HCT116 (cell line): ENCODE measurements at regions not wholly inside any gene's neighbourhood (a gene's known extent, or its start where the extent isn't known, plus 50 kb on each side); places are given as distances from the start of the nearest gene placed in this dataset.

Source experiments
- ATAC-seq: fragments of 200-7000 bp; cut with Tn5 transposase; 2 replicates; pipeline ENCODE4 v1.9.1; 2020; ENCODE audit warnings: mild to moderate bottlenecking, moderate library complexity
- BruUV-seq: library from RNA; stranded (reverse); fragments of 400-500 nt; replicated peaks from 2 replicates; lab custom pipeline; 2021; lab: Mats Ljungman, UMichigan
- CTCF ChIA-PET: fragments of 300-600 bp; sonication (Branson Sonifier 250); formaldehyde crosslinking; loops from one replicate; lab custom pipeline; 2021; ENCODE audit warnings: antibody characterized with exemption; lab: Charles Lee
- POLR2A ChIA-PET: fragments of 300-600, 350-600 bp; sonication (Branson Sonifier 250); formaldehyde crosslinking; loops from one replicate; lab custom pipeline; 2021; ENCODE audit warnings: antibody characterized with exemption; lab: Charles Lee
- RAD21 ChIA-PET, 2 experiments: fragments of 300-600 bp; sonication (Branson Sonifier 250); formaldehyde crosslinking; loops; one replicate each; lab custom pipeline; 2023; ENCODE audit warnings: low total read pairs in 2 of 2; ENCODE audit not compliant: uncharacterized antibody in 2 of 2, unreplicated experiment in 2 of 2, low non-redundant PET in 1 of 2; lab: Charles Lee
- DNase-seq: peaks from one replicate; pipeline ENCODE4 v3.0.0-alpha.2; 2010; ENCODE audit warnings: low read depth, low spot score
- H2AFZ ChIP-seq: fragments of 200-600 bp; shearing (Covaris generic), sonication (generic); 2 replicates; pipeline ENCODE4 v1.6.1; 2017; ENCODE audit warnings: low read depth, mixed run types, mixed read lengths, antibody characterized with exemption, low read length; ENCODE audit not compliant: poor library complexity, severe bottlenecking
- H3K27ac ChIP-seq: 2 replicates; pipeline ENCODE4 v1.5.1; 2012; ENCODE audit warnings: low read depth, low read length
- H3K27me3 ChIP-seq: fragments of 200-600 bp; sonication (generic); 2 replicates; pipeline ENCODE4 v1.6.1; 2016; ENCODE audit warnings: mixed run types, low read length, mixed read lengths; ENCODE audit not compliant: insufficient read depth
- H3K36me3 ChIP-seq, 2 experiments: fragments of 200-500 bp in 1 of 2; fragments of 200-600 bp in 1 of 2; sonication (Bioruptor generic) in 1 of 2; sonication (generic) in 1 of 2; 2 replicates each; pipeline versions ENCODE4 v1.5.1 to v1.6.1; 2014 to 2016; ENCODE audit warnings: low read length in 2 of 2, inconsistent platforms in 1 of 2, mixed read lengths in 1 of 2, mixed run types in 1 of 2; ENCODE audit not compliant: insufficient read depth in 2 of 2, control insufficient read depth in 1 of 2
- H3K4me1 ChIP-seq, 2 experiments: fragments of 200-600 bp in 1 of 2; sonication (generic) in 1 of 2; 2 replicates each; pipeline versions ENCODE4 v1.5.1 to v1.6.1; 2012 to 2017; ENCODE audit warnings: low read length in 2 of 2, inconsistent platforms in 1 of 2, mild to moderate bottlenecking in 1 of 2, mixed read lengths in 1 of 2, mixed run types in 1 of 2, moderate library complexity in 1 of 2; ENCODE audit not compliant: insufficient read depth in 2 of 2, control insufficient read depth in 1 of 2
- H3K4me2 ChIP-seq: fragments of 200-600 bp; sonication (generic); 2 replicates; pipeline ENCODE4 v1.6.1; 2017; ENCODE audit warnings: mixed run types, low read length, mixed read lengths
- H3K4me3 ChIP-seq, 2 experiments: fragments of 200-600 bp in 1 of 2; sonication (generic) in 1 of 2; replicated peaks in 1 of 2; 2 replicates each; pipeline ENCODE4 v1.5.1; 2011 to 2016; ENCODE audit warnings: low read length in 2 of 2, control low read depth in 1 of 2, low read depth in 1 of 2, mild to moderate bottlenecking in 1 of 2, mixed read lengths in 1 of 2, mixed run types in 1 of 2
- H3K79me2 ChIP-seq: fragments of 200-600 bp; sonication (generic); 2 replicates; pipeline ENCODE4 v1.6.1; 2017; ENCODE audit warnings: mild to moderate bottlenecking, mixed run types, low read length, moderate library complexity, mixed read lengths; ENCODE audit not compliant: insufficient read depth
- H3K9ac ChIP-seq: fragments of 200-600 bp; sonication (generic); 2 replicates; pipeline ENCODE4 v1.6.1; 2016; ENCODE audit warnings: low read length, mixed read lengths
- H3K9me2 ChIP-seq: fragments of 200-600 bp; sonication (generic), shearing (Covaris generic); 2 replicates; pipeline ENCODE4 v1.6.1; 2017; ENCODE audit warnings: mixed run types, mild to moderate bottlenecking, moderate library complexity; ENCODE audit not compliant: insufficient read depth
- H3K9me3 ChIP-seq, 2 experiments: fragments of 200-500 bp in 1 of 2; fragments of 200-600 bp in 1 of 2; sonication (Bioruptor generic) in 1 of 2; sonication (generic) in 1 of 2; 2 replicates each; pipeline ENCODE4 v1.6.1; 2014 to 2017; ENCODE audit warnings: low read length in 2 of 2, mixed read lengths in 2 of 2, inconsistent platforms in 1 of 2, low read depth in 1 of 2, mild to moderate bottlenecking in 1 of 2, mixed run types in 1 of 2, moderate library complexity in 1 of 2; ENCODE audit not compliant: control insufficient read depth in 1 of 2, insufficient read depth in 1 of 2
- H4K20me1 ChIP-seq: fragments of 200-600 bp; sonication (generic), shearing (Covaris generic); 2 replicates; pipeline ENCODE4 v1.6.1; 2017; ENCODE audit warnings: mixed run types, mild to moderate bottlenecking, moderate library complexity; ENCODE audit not compliant: insufficient read depth
- ATF3 ChIP-seq: IDR thresholded peaks from 2 replicates; pipeline ENCODE4 v1.6.1; 2012
- CEBPB ChIP-seq: IDR thresholded peaks from 2 replicates; pipeline ENCODE4 v1.6.1; 2012; ENCODE audit warnings: low read depth
- CTCF ChIP-seq, 3 experiments: fragments of 200-600 bp in 1 of 3; sonication (generic) in 1 of 3; IDR thresholded peaks in 2 of 3; conservative IDR thresholded peaks in 1 of 3; 2 replicates each; pipeline ENCODE4 v1.5.1; 2012 to 2017; ENCODE audit warnings: low read depth in 2 of 3, low read length in 2 of 3, antibody characterized with exemption in 1 of 3, borderline replicate concordance in 1 of 3, control low read depth in 1 of 3, mild to moderate bottlenecking in 1 of 3, mixed read lengths in 1 of 3, mixed run types in 1 of 3, moderate library complexity in 1 of 3; ENCODE audit not compliant: insufficient read depth in 1 of 3
- EGR1 ChIP-seq: IDR thresholded peaks from 2 replicates; pipeline ENCODE4 v1.6.1; 2012; ENCODE audit warnings: low read depth
- FOSL1 ChIP-seq: IDR thresholded peaks from 2 replicates; pipeline ENCODE4 v1.6.1; 2012; ENCODE audit warnings: low read depth
- RAD21 ChIP-seq: IDR thresholded peaks from 2 replicates; pipeline ENCODE4 v1.6.1; 2012; ENCODE audit warnings: low read depth, mild to moderate bottlenecking
- REST ChIP-seq: IDR thresholded peaks from 2 replicates; pipeline ENCODE4 v1.6.1; 2012; ENCODE audit warnings: low read depth
- SIN3A ChIP-seq: IDR thresholded peaks from 2 replicates; pipeline ENCODE4 v1.6.1; 2012; ENCODE audit warnings: low read depth
- SRF ChIP-seq: IDR thresholded peaks from 2 replicates; pipeline ENCODE4 v1.6.1; 2012; ENCODE audit warnings: low read depth
- YY1 ChIP-seq: IDR thresholded peaks from 2 replicates; pipeline ENCODE4 v1.6.1; 2011; ENCODE audit warnings: low read length, low read depth, moderate library complexity, mild to moderate bottlenecking; ENCODE audit not compliant: insufficient replicate concordance; ENCODE audit errors: extremely low read depth
- ZBTB33 ChIP-seq: IDR thresholded peaks from 2 replicates; pipeline ENCODE4 v1.6.1; 2011; ENCODE audit warnings: mild to moderate bottlenecking, low read length, moderate library complexity; ENCODE audit not compliant: insufficient replicate concordance; ENCODE audit errors: extremely low read depth
- intact Hi-C: fragments of 100-400 bp; cut with micrococcal nuclease; formaldehyde crosslinking; loops from 2 replicates; pipeline ENCODE4 v1.10.0; 2022

GRCh38 chr15:39465843-39466749, 114.8 kb upstream of the THBS1 start:
- no peaks in the 10 kb centered on the region for H3K4me1 ChIP-seq
- ChIA-PET RAD21 (no interaction called here), POLR2A (no interaction called here), CTCF (no interaction called here)
- H3K9me3 ChIP-seq = no peaks in the 10 kb centered on the region
- no TSS peak for BruUV-seq
- ATAC-seq = no peak
- H3K4me3 ChIP-seq = no peak overlapping the region
- intact Hi-C loops = no loop called here
- no peak overlapping the region for H3K27ac ChIP-seq
- H4K20me1 ChIP-seq = no peaks in the 10 kb centered on the region
- no peak overlapping the region for H3K9ac ChIP-seq
- no peaks in the 10 kb centered on the region for H3K9me2 ChIP-seq
- TF ChIP-seq ATF3 = no peak
- TF ChIP-seq CEBPB = no peak
- no peak for TF ChIP-seq RAD21
- no peak for TF ChIP-seq FOSL1
- TF ChIP-seq SIN3A = no peak
- TF ChIP-seq, all 23 proteins: peak for 0
- H3K79me2 ChIP-seq = no peaks in the 10 kb centered on the region
- no peak overlapping the region for H2AFZ ChIP-seq
- no peak for DNase-seq
- H3K27me3 ChIP-seq = no peaks in the 10 kb centered on the region
- no peak overlapping the region for H3K4me2 ChIP-seq
- no peaks in the 10 kb centered on the region for H3K36me3 ChIP-seq

- no TSS peak for BruUV-seq
- H3K9me2 ChIP-seq = no peaks in the 10 kb centered on the region
- H3K4me1 ChIP-seq = no peaks in the 10 kb centered on the region
- ChIA-PET POLR2A (no interaction called here), RAD21 (no interaction called here), CTCF (no interaction called here)
- H3K4me3 ChIP-seq = no peak overlapping the region
- no peaks in the 10 kb centered on the region for H3K36me3 ChIP-seq
- intact Hi-C loops = no loop called here
- H4K20me1 ChIP-seq = no peaks in the 10 kb centered on the region
- H3K9ac ChIP-seq = no peak overlapping the region
- ATAC-seq (no peak), DNase-seq (no peak)
- no peak overlapping the region for H2AFZ ChIP-seq
- H3K4me2 ChIP-seq = no peak overlapping the region
- no peak overlapping the region for H3K27ac ChIP-seq
- H3K9me3 ChIP-seq = no peaks in the 10 kb centered on the region
- H3K79me2 ChIP-seq = no peaks in the 10 kb centered on the region
- no peaks in the 10 kb centered on the region for H3K27me3 ChIP-seq
- TF ChIP-seq CTCF (IDR thresholded peaks at IDR 0.05 in 2 of 3, conservative IDR thresholded peaks at IDR 0.05 in 1 of 3; ENCODE audit: borderline replicate concordance in 1 of 3, insufficient read depth in 1 of 3, low read depth in 2 of 3, low read length in 2 of 3) = no peak
- no peak for TF ChIP-seq EGR1
- no peak for TF ChIP-seq ZBTB33
- TF ChIP-seq SRF = no peak
- TF ChIP-seq RAD21 = no peak
- TF ChIP-seq YY1 = no peak
- TF ChIP-seq REST = no peak
Observed at GRCh38 chr15:39466750-39467105, 114.2 kb upstream of the THBS1 start.
